Activated CD8-positive, alpha-beta T cell treated with anti-CD3 and anti-CD28 coated beads for 36 hours (primary cell): ENCODE measurements at regions not wholly inside any gene's neighbourhood (a gene's known extent, or its start where the extent isn't known, plus 50 kb on each side); places are given as distances from the start of the nearest gene placed in this dataset.

Experiments
- ATAC-seq: fragments of 200-7000 bp; cut with Tn5 transposase; one replicate; pipeline ENCODE4 v1.10.0; 2021; ENCODE audit warnings: mild to moderate bottlenecking, moderate library complexity
- CTCF ChIA-PET: fragments of 350-600 bp; sonication (Branson Sonifier 250); formaldehyde crosslinking; loops from one replicate; lab custom pipeline; 2021; ENCODE audit warnings: antibody characterized with exemption; lab: Charles Lee
- POLR2A ChIA-PET: fragments of 350-600 bp; sonication (Branson Sonifier 250); formaldehyde crosslinking; loops from one replicate; lab custom pipeline; 2021; ENCODE audit warnings: antibody characterized with exemption; lab: Charles Lee
- DNase-seq: peaks from one replicate; pipeline ENCODE4 v3.0.0-alpha.2; 2020
- H3K27ac Mint-ChIP-seq: one replicate; pipeline ENCODE4 v1.8.0; 2021; ENCODE audit warnings: mild to moderate bottlenecking, mixed read lengths
- H3K27me3 Mint-ChIP-seq: one replicate; pipeline ENCODE4 v1.8.0; 2021; ENCODE audit warnings: mixed read lengths
- H3K36me3 Mint-ChIP-seq: one replicate; pipeline ENCODE4 v1.8.0; 2021; ENCODE audit warnings: low read depth, mixed read lengths
- H3K4me1 Mint-ChIP-seq: one replicate; pipeline ENCODE4 v1.8.0; 2021; ENCODE audit warnings: low read depth, mixed read lengths
- H3K4me3 Mint-ChIP-seq: one replicate; pipeline ENCODE4 v1.8.0; 2021; ENCODE audit warnings: mild to moderate bottlenecking, moderate library complexity, mixed read lengths
- H3K9me3 Mint-ChIP-seq: one replicate; pipeline ENCODE4 v1.8.0; 2021; ENCODE audit warnings: mixed read lengths
- intact Hi-C: fragments of 100-400 bp; cut with micrococcal nuclease; formaldehyde crosslinking; loops from one replicate; pipeline ENCODE4 v1.10.0; 2022
- TF ChIP-seq, protein P1 (sequence below): fragments of 200-600 bp; IDR thresholded peaks from one replicate; pipeline ENCODE4 v1.8.0; 2022; ENCODE audit warnings: antibody characterized with exemption, mild to moderate bottlenecking

DNA sequence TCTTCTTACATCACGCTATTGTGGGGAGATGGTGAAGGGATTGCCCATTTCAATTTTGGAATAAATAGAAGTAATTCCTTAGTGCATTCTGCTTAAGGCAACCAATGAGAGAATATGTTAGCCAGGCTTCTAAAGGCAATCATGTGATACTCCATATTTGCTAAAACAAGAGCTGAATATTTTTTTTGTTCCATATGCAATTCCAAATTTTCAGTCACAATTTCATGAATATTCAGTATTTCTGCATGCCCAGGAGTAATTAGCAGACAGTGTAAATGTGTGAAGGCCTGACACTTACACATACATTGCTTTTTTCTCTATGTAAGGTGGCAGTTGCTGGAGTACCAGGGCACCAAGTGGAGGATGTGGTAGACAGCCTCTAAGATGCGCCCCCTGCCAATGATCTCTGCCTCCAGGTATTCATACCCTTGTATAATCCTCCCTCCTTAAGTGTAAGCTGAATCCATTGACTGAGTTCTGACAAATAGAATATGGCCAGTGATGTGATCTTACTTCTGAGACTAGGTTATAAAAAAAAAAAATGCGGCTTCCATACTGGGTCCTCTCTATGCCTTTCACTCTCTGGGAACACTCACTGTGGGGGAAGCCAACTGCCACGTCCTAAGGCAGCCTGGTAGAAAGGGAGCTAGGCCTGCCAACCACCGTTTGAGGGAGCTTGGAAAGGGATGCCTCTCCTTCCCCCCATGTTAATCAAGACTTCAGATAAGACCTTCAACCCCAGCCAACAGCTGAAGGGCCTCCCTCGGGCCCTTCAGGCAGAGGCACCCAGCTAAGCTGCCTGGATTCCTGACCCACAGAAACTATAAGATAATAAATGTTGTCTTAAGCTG is 62.7 kb upstream of the PTGR2 start:
- ChIA-PET POLR2A (interaction anchor here (0.6 to 24.9 kb wide), 8 partner anchors 11 to 97 kb away, joined by 3 to 512 read pairs (median 6); partner anchors contain the start of genes PTGR2 and ZNF410), CTCF (interaction anchor here (1.0 to 6.7 kb wide), 6 partner anchors 8 to 60 kb away, joined by 3 to 84 read pairs (median 9); a partner anchor contains a TSS)
- peaks cover 43% of the 10 kb centered on the region for H3K4me1 Mint-ChIP-seq
- H3K9me3 Mint-ChIP-seq: no peaks in the 10 kb centered on the region
- peak overlapping the region; percentile 99 for H3K27ac Mint-ChIP-seq
- intact Hi-C loops: no loop called here
- H3K36me3 Mint-ChIP-seq: peaks cover 14% of the 10 kb centered on the region
- DNase-seq (peak; percentile 32), ATAC-seq (no peak)
- no peaks in the 10 kb centered on the region for H3K27me3 Mint-ChIP-seq
- peak overlapping the region; percentile 90 for H3K4me3 Mint-ChIP-seq
- TF ChIP-seq, protein P1, sequence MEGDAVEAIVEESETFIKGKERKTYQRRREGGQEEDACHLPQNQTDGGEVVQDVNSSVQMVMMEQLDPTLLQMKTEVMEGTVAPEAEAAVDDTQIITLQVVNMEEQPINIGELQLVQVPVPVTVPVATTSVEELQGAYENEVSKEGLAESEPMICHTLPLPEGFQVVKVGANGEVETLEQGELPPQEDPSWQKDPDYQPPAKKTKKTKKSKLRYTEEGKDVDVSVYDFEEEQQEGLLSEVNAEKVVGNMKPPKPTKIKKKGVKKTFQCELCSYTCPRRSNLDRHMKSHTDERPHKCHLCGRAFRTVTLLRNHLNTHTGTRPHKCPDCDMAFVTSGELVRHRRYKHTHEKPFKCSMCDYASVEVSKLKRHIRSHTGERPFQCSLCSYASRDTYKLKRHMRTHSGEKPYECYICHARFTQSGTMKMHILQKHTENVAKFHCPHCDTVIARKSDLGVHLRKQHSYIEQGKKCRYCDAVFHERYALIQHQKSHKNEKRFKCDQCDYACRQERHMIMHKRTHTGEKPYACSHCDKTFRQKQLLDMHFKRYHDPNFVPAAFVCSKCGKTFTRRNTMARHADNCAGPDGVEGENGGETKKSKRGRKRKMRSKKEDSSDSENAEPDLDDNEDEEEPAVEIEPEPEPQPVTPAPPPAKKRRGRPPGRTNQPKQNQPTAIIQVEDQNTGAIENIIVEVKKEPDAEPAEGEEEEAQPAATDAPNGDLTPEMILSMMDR: no peak

DNA sequence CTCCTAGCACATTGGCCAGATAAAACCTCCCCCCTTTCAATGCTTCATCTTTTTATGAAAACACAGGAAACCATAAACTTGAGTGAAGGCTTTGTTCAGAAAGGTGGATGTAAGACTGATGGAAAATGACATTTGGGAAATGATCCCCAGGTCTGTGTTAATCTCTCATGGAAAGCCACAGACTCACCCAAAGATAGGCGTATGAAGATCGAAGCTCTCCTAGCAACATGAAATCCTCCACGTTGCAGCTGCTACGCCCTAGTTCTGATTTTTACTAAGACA is 63.4 kb upstream of the PTGR2 start:
- DNase-seq (no peak), ATAC-seq (no peak)
- POLR2A ChIA-PET: interaction anchor here (0.6 to 24.9 kb wide), 11 partner anchors 8 to 98 kb away, joined by 3 to 512 read pairs (median 6); partner anchors contain the start of genes PTGR2 and ZNF410
- intact Hi-C loops: no loop called here
- H3K4me1 Mint-ChIP-seq: peaks cover 49% of the 10 kb centered on the region
- no peaks in the 10 kb centered on the region for H3K9me3 Mint-ChIP-seq
- no peaks in the 10 kb centered on the region for H3K27me3 Mint-ChIP-seq
- TF ChIP-seq, protein P1: no peak
- CTCF ChIA-PET: interaction anchor here (1.0 to 6.7 kb wide), 6 partner anchors 8 to 59 kb away, joined by 3 to 84 read pairs (median 9); a partner anchor contains a TSS
- H3K27ac Mint-ChIP-seq: peak overlapping the region; percentile 99
- peaks cover 14% of the 10 kb centered on the region for H3K36me3 Mint-ChIP-seq
- peak overlapping the region; percentile 90 for H3K4me3 Mint-ChIP-seq

DNA sequence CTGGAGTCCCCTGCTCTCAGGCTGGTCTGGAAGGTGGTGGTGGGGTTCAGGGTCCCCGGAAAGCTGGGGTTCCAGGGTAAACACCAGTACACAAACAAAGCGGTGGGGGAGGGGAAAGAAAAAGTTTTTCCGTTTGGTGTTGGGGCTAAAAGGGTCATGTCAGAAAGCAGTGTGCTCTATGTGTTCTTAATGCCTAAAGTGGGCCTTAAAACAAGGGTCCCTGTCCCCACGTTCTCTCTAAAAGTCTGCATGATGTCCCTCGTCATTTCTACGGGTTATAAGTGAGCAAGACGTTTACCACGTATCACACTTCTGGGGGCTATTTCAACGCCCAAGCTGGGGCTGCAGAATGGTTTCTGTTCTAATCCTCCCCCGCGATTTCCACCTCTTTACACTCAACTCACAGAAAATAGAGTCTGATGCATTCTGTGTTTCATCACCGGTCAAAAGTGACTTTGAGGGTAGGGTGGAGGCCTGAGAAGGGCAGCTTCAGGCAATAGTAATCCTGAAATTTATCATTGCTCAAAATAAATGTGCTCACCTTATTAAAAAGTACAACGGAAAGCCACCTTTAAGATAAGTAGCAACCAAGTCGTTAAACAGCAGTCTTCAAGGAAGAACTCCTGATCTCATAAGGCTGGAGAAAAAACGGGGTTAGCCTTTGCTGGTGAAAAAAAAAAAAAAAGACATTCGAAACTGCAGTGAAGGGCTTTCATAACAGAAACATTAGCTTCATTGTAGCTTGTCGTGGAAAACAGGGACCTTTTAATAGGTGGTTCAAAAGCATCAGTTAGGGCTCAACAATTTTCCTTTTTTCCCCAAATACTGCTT is 63.9 kb upstream of the PTGR2 start:
- H3K27me3 Mint-ChIP-seq: no peaks in the 10 kb centered on the region
- peak overlapping the region; percentile 90 for H3K4me3 Mint-ChIP-seq
- intact Hi-C loops: loop anchor here (2.0 kb wide), 1 partner anchor 33 kb away; no protein-coding TSS in a partner anchor
- H3K4me1 Mint-ChIP-seq: peaks cover 55% of the 10 kb centered on the region
- peaks cover 20% of the 10 kb centered on the region for H3K36me3 Mint-ChIP-seq
- no peaks in the 10 kb centered on the region for H3K9me3 Mint-ChIP-seq
- TF ChIP-seq, protein P1: no peak
- ChIA-PET CTCF (interaction anchor here (1.0 to 6.7 kb wide), 6 partner anchors 9 to 58 kb away, joined by 3 to 84 read pairs (median 18); a partner anchor contains a TSS), POLR2A (interaction anchor here (0.6 to 24.9 kb wide), 12 partner anchors 9 to 74 kb away, joined by 3 to 512 read pairs (median 6); partner anchors contain the start of gene PTGR2)
- DNase-seq (peak; percentile 88), ATAC-seq (peak; percentile 65)
- H3K27ac Mint-ChIP-seq: peak overlapping the region; percentile 99

DNA sequence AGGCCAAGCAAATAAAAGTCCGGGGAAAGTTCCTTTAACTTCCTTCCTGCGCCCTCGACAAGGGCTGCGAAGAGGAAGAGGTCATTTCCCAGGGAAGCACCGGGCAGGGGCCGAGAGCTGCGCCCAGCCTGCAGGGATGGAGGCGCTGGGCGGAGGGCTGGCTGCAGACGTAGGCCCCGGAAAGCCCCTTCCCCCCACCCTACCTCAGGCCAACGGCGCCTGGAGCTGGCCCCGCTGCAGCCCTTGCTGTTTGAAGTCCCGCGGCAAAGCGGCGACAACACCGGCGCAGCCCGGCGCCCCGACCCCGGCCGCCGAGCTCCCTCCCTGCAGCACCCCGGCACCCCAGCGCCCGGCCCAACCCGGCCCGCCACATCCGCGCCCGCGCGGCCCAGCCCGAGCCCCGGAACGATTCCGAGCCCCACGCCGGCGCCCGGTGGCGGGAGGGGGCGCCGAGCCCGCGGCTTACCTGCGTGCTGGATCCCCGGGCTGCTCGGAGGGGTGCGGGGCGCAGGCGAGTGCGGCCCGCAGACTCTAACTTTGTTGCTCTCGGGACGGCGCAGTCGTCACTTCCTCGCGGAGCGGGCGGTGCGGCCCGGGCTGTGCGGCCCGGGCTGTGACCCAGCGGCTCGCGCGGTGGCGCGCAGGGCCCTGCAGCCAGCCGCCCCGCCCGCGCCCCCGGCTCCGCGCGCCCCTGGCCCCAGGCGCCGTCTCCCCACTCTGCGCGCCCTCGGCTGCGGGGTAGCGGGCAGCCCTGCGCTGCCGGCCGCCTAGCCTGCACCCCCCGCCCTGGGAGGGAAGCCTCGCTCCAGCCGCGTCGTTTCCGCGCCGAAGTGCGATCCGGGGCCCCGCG is 64.8 kb upstream of the PTGR2 start:
- CTCF ChIA-PET: interaction anchor here (0.6 to 6.7 kb wide), 6 partner anchors 13 to 280 kb away, joined by 3 to 84 read pairs (median 17); a partner anchor contains a TSS
- no peaks in the 10 kb centered on the region for H3K9me3 Mint-ChIP-seq
- ATAC-seq (peak; percentile 50), DNase-seq (peak; percentile 66)
- POLR2A ChIA-PET: interaction anchor here (0.5 to 24.9 kb wide), 13 partner anchors 9 to 668 kb away, joined by 3 to 512 read pairs (median 7); partner anchors contain the start of genes PTGR2 and RIOX1
- H3K4me1 Mint-ChIP-seq: peaks cover 58% of the 10 kb centered on the region
- H3K27me3 Mint-ChIP-seq: no peaks in the 10 kb centered on the region
- intact Hi-C loops: loop anchor here (2.0 kb wide), 1 partner anchor 32 kb away; no protein-coding TSS in a partner anchor
- peaks cover 22% of the 10 kb centered on the region for H3K36me3 Mint-ChIP-seq
- H3K27ac Mint-ChIP-seq: peak overlapping the region; percentile 99
- TF ChIP-seq, protein P1: no peak
- H3K4me3 Mint-ChIP-seq: peak overlapping the region; percentile 90
